Ectodermal cell (in vitro differentiated cells): ENCODE measurements at regions not wholly inside any gene's neighbourhood (a gene's known extent, or its start where the extent isn't known, plus 50 kb on each side); places are given as distances from the start of the nearest gene placed in this dataset.

Source experiments
- H3K27ac ChIP-seq: 2 replicates; pipeline ENCODE4 v1.7.0; 2013; ENCODE audit warnings: mild to moderate bottlenecking, low read depth, low read length; ENCODE audit not compliant: insufficient read depth, poor library complexity, severe bottlenecking
- H3K27me3 ChIP-seq: 2 replicates; pipeline ENCODE4 v1.7.0; 2013; ENCODE audit warnings: mild to moderate bottlenecking, low read length; ENCODE audit not compliant: insufficient read depth, control insufficient read depth, poor library complexity, severe bottlenecking
- H3K36me3 ChIP-seq: one replicate; pipeline ENCODE4 v1.7.0; 2013; ENCODE audit warnings: low read length; ENCODE audit not compliant: control insufficient read depth, insufficient read depth
- H3K4me1 ChIP-seq: one replicate; pipeline ENCODE4 v1.7.0; 2013; ENCODE audit warnings: low read length; ENCODE audit not compliant: control insufficient read depth, insufficient read depth
- H3K4me3 ChIP-seq: 2 replicates; pipeline ENCODE4 v1.7.0; 2013; ENCODE audit warnings: low read depth, low read length, control low read depth; ENCODE audit not compliant: insufficient read depth
- H3K9me3 ChIP-seq: 2 replicates; pipeline ENCODE4 v1.7.0; 2013; ENCODE audit warnings: mild to moderate bottlenecking, low read length, moderate library complexity; ENCODE audit not compliant: control insufficient read depth
- WGBS, 2 experiments: methylation state at CpG; one replicate each; pipeline ENCODE4 v1.1.7; 2013; ENCODE audit warnings: missing lambda C conversion rate in 2 of 2; 5-methylcytosine and 5-hydroxymethylcytosine counted together

GRCh38 chr13:50189450-50189849 lies 174.2 kb downstream of the KCNRG start:
- Histone ChIP-seq H3K4me3 (no peak overlapping the region), H3K27ac (no peak overlapping the region), H3K4me1 (peaks cover 4% of the 10 kb centered on the region), H3K36me3 (no peaks in the 10 kb centered on the region), H3K9me3 (no peaks in the 10 kb centered on the region), H3K27me3 (no peaks in the 10 kb centered on the region)
- 92 to 94% methylated on average over 2 of the region's 2 CpGs for WGBS, 2 experiments

GRCh38 chr13:50191004-50191403 lies 175.8 kb downstream of the KCNRG start:
- Histone ChIP-seq H3K27me3 (no peaks in the 10 kb centered on the region), H3K4me1 (peaks cover 4% of the 10 kb centered on the region), H3K27ac (no peak overlapping the region), H3K9me3 (no peaks in the 10 kb centered on the region), H3K36me3 (no peaks in the 10 kb centered on the region), H3K4me3 (no peak overlapping the region)
- 83 to 100% methylated on average over 1 of the region's 1 CpG for WGBS, 2 experiments

GRCh38 chr13:50192272-50192813 lies 177.1 kb downstream of the KCNRG start:
- Histone ChIP-seq H3K36me3 (no peaks in the 10 kb centered on the region), H3K9me3 (no peaks in the 10 kb centered on the region), H3K4me1 (peaks cover 4% of the 10 kb centered on the region), H3K27me3 (no peaks in the 10 kb centered on the region), H3K27ac (no peak overlapping the region), H3K4me3 (no peak overlapping the region)
- WGBS, 2 experiments = 17 to 57% methylated on average over 1 of the region's 1 CpG

- H3K4me3 ChIP-seq = no peak overlapping the region
- peaks cover 4% of the 10 kb centered on the region for H3K4me1 ChIP-seq
- H3K27me3 ChIP-seq = no peaks in the 10 kb centered on the region
- no peaks in the 10 kb centered on the region for H3K36me3 ChIP-seq
- no peaks in the 10 kb centered on the region for H3K9me3 ChIP-seq
- no peak overlapping the region for H3K27ac ChIP-seq
- 70% methylated on average over 4 of the region's 4 CpGs for WGBS, 2 experiments
Observed at GRCh38 chr13:50195045-50195444, 179.8 kb downstream of the KCNRG start.

- WGBS, 2 experiments = 87 to 94% methylated on average over 3 of the region's 3 CpGs
- peaks cover 8% of the 10 kb centered on the region for H3K4me1 ChIP-seq
- H3K27ac ChIP-seq = no peak overlapping the region
- no peak overlapping the region for H3K4me3 ChIP-seq
- no peaks in the 10 kb centered on the region for H3K27me3 ChIP-seq
- no peaks in the 10 kb centered on the region for H3K9me3 ChIP-seq
- no peaks in the 10 kb centered on the region for H3K36me3 ChIP-seq
Observed at GRCh38 chr13:50196118-50196517, 180.9 kb downstream of the KCNRG start.

GRCh38 chr13:50197705-50198104 lies 182.5 kb downstream of the KCNRG start:
- WGBS, 2 experiments = 90 to 94% methylated on average over 2 of the region's 2 CpGs
- Histone ChIP-seq H3K36me3 (no peaks in the 10 kb centered on the region), H3K27ac (no peak overlapping the region), H3K4me3 (no peak overlapping the region), H3K27me3 (no peaks in the 10 kb centered on the region), H3K4me1 (peaks cover 4% of the 10 kb centered on the region), H3K9me3 (no peaks in the 10 kb centered on the region)

- Histone ChIP-seq H3K4me3 (no peak overlapping the region), H3K9me3 (no peaks in the 10 kb centered on the region), H3K27me3 (no peaks in the 10 kb centered on the region), H3K36me3 (no peaks in the 10 kb centered on the region), H3K27ac (no peak overlapping the region), H3K4me1 (peaks cover 8% of the 10 kb centered on the region)
- 94% methylated on average over 2 of the region's 2 CpGs for WGBS, 2 experiments
Observed at GRCh38 chr13:50198508-50198907, 183.3 kb downstream of the KCNRG start.

- Histone ChIP-seq H3K4me1 (peaks cover 10% of the 10 kb centered on the region), H3K9me3 (no peaks in the 10 kb centered on the region), H3K27me3 (no peaks in the 10 kb centered on the region), H3K36me3 (no peaks in the 10 kb centered on the region), H3K4me3 (no peak overlapping the region), H3K27ac (no peak overlapping the region)
- 94 to 100% methylated on average over 3 of the region's 3 CpGs for WGBS, 2 experiments
Observed at GRCh38 chr13:50200569-50200968, 185.3 kb downstream of the KCNRG start.

GRCh38 chr13:50200988-50201387 lies 185.7 kb downstream of the KCNRG start:
- Histone ChIP-seq H3K36me3 (no peaks in the 10 kb centered on the region), H3K27ac (no peak overlapping the region), H3K4me3 (no peak overlapping the region), H3K27me3 (no peaks in the 10 kb centered on the region), H3K9me3 (no peaks in the 10 kb centered on the region), H3K4me1 (peaks cover 10% of the 10 kb centered on the region)
- WGBS, 2 experiments = 97% methylated on average over 3 of the region's 3 CpGs

GRCh38 chr13:50202485-50202884 lies 187.2 kb downstream of the KCNRG start:
- no peak overlapping the region for H3K27ac ChIP-seq
- WGBS, 2 experiments = 87 to 90% methylated on average over 4 of the region's 4 CpGs
- H3K9me3 ChIP-seq = no peaks in the 10 kb centered on the region
- H3K4me1 ChIP-seq = peaks cover 10% of the 10 kb centered on the region
- H3K27me3 ChIP-seq = no peaks in the 10 kb centered on the region
- H3K36me3 ChIP-seq = no peaks in the 10 kb centered on the region
- H3K4me3 ChIP-seq = no peak overlapping the region
